AG10803 (cell line): ENCODE measurements at regions not wholly inside any gene's neighbourhood (a gene's known extent, or its start where the extent isn't known, plus 50 kb on each side); places are given as distances from the start of the nearest gene placed in this dataset.

Experiments used
- DNase-seq: peaks from one replicate; pipeline ENCODE4 v3.0.0; 2010; ENCODE audit warnings: low read depth
- H3K4me3 ChIP-seq: 2 replicates; pipeline ENCODE4 v1.5.1; 2011; ENCODE audit warnings: mild to moderate bottlenecking, low read length, control low read depth
- CTCF ChIP-seq: conservative IDR thresholded peaks from 2 replicates; pipeline ENCODE4 v1.5.1; 2011; ENCODE audit warnings: mild to moderate bottlenecking, low read length, control low read depth, inconsistent platforms

- H3K4me3 ChIP-seq, result no peak overlapping the region
- DNase-seq, result peak; percentile 20
- no peak for TF ChIP-seq CTCF
Observed at GRCh38 chr3:23096041-23096440, 107.1 kb upstream of the UBE2E2 start.

GRCh38 chr3:23099021-23099420 is 104.1 kb upstream of the UBE2E2 start:
- DNase-seq, result no peak
- no peak for TF ChIP-seq CTCF
- no peak overlapping the region for H3K4me3 ChIP-seq

GRCh38 chr3:23099677-23100076 is 103.5 kb upstream of the UBE2E2 start:
- H3K4me3 ChIP-seq, result no peak overlapping the region
- no peak for TF ChIP-seq CTCF
- DNase-seq, result no peak

- TF ChIP-seq CTCF, result no peak
- no peak overlapping the region for H3K4me3 ChIP-seq
- no peak for DNase-seq
Observed at GRCh38 chr3:23100106-23100505, 103.0 kb upstream of the UBE2E2 start.

GRCh38 chr3:23103764-23104163 is 99.4 kb upstream of the UBE2E2 start:
- TF ChIP-seq CTCF, result no peak
- H3K4me3 ChIP-seq, result no peak overlapping the region
- DNase-seq, result no peak

GRCh38 chr3:23105048-23105447 is 98.1 kb upstream of the UBE2E2 start:
- no peak for DNase-seq
- no peak overlapping the region for H3K4me3 ChIP-seq
- TF ChIP-seq CTCF, result no peak

GRCh38 chr3:23106666-23107065 is 96.5 kb upstream of the UBE2E2 start:
- TF ChIP-seq CTCF, result no peak
- H3K4me3 ChIP-seq, result no peak overlapping the region
- DNase-seq, result no peak
